Hypothalamus (tissue), 51 donors: ENCODE measurements at regions not wholly inside any gene's neighbourhood (a gene's known extent, or its start where the extent isn't known, plus 50 kb on each side); places are given as distances from the start of the nearest gene placed in this dataset.
"Not testable (repeated sequence)": the region's sequence is repeated elsewhere in the genome, so short reads cannot be mapped to it uniquely, and the experiment has no call there.

Source experiments
- DNase-seq, 51 donors: peaks; one replicate each; lab custom pipeline; 2025; lab: John Stamatoyannopoulos, UW

DNA sequence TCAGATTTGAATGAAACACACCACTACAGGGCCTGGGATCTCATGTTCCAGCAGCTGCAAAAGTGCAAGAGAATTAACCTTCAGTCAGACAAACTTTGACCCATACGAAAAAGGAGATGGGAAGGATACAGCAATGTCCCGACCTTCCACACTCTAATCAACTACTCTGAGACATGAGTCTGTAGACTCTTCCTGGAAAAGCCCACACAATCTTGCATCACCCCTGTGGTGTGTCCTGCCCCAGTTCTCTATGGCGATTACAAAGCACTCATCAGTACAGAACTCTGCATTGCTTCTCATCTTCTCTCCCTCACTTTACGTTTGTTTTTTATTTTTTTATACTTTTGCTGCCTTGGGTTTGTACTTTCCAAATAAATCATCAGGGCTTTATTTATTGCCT, 241.0 kb upstream of the KIF2A start:
- no peak for DNase-seq

DNA sequence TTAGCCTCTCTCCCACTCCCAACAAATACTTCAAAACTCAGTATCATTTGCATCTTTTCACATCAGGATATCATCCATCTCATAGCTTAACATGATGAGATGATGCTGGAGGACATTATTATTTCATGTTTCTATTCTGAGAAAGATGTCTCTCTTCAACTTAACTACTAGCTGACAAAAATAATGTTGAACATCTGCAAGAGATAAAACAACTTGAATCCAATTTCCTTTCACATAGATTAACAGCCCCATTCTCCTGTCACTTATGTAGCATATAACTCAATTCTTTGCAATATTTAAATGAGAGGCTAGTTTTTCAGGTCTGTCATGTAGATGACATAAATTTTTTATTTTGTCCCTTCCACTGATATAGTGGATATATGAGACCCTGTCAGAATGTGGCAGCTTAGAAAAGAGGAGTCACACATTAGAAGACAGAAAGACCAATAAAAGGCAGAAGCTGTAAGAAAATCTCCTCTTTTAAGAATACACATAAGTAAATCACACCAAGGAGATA, 239.2 kb upstream of the KIF2A start:
- DNase-seq, result no peak

DNA sequence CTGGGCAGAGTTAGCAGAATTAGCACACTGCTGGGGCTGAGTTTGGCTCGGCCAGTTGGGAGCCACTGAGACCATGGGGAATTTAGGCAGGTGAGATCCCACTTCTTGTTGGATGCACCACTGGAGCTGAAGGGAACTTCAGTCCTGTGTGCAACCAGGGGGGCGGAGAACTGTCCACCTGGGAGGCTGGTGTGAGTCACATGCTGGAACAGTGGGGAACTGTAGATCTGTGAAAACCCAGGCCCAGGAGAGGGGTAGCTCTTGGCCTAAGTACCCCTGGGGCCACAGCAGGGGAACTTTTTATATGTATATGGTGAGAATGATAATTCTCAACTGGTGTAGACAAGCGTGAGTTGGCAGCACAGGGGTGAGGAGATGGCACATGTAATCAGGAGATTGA, 237.5 kb upstream of the KIF2A start:
- no peak for DNase-seq

DNA sequence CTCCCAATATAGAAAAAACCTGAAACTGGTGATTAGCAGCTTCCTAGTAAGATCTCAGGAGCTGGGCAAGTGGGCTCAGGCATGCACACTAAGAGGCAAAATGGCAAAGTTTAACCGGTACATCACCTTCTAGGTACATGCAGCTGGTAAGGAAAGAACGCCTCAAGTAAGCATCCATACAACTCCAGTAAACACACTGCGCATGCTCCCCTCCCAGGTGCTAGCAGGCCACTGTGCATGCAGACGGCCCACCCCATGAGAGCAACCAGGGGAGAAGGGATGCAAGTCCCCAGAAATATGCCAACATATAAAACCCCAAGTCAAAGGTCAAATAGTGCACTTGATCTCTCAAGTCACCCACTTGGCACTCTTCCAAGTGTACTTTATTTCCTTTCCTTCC, 228.6 kb upstream of the KIF2A start:
- no peak for DNase-seq

DNA sequence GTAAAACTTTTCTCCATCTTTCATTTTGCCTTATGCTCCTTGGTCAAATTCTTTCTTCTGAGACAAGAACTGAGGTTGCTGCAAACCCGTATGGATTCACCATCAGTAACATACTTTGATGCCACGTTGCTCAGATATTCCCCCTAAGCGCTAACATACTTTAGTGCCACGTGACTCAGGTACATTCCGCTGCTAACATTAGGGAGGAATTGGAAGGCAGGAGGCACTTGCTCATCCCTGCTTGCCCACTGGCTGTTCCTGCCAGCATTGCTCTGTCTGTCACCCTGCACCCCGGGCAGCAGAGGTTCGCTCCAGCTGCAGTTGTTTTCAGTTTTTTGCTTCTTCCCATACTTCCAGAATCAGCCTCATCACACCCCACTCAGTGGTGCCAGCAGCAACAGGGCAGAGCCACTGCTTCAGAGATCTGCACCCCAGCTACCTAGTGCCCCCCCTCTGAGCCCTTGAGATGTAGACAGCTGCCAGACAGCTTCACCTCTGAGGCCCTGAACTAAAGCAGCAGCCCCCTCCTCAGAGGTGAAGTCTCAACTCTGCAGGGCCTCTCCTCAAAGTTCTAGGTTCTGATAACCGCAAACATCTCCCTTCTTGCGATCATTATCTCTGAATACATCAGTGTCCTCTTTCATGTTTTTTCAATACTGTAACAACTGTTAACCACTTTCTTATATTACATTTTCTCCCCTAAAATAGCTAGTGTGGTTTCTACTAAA, 228.0 kb upstream of the KIF2A start:
- no peak for DNase-seq

DNA sequence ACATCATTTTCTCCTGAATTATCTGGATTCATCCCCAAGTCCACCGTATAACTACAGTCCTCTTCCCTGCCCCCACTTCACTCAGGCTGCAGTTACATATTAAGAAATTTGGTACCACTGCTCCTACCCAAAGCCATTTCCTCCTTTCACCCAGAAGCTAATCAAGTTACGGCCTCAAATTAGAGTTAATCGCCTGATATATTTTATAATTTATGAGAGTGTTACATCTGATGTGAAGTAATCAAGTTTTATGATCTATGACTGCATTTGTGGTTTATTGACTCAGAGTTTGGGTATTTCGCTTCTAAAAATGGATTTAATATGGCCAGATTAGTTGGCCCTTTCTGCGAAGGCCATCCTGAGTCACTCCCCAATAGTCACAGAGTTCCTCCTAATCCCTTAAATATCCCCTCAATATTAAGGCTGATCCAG, 223.6 kb upstream of the KIF2A start:
- no peak for DNase-seq

DNA sequence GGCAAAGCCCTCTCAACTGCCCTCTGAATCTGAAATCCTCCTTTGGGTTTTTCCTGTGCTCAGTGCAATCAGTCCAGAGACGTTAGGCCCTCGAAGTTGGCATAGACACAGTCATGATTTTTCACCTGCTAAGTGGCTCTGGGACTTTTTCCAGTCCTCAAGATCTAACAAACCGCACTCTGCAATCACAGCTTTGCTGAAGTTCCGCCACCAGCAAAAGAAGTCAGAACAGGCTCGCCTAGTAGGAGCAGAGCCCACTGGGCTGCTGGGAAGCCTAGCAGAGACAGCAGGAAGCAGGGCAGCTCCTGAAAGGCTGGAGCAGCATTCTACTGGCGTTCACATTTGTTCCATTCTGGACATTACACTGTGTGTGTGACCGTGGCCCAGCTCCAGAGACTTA, 222.8 kb upstream of the KIF2A start:
- peak in 2 of 51 donors; percentile 0 to 1 for DNase-seq

DNA sequence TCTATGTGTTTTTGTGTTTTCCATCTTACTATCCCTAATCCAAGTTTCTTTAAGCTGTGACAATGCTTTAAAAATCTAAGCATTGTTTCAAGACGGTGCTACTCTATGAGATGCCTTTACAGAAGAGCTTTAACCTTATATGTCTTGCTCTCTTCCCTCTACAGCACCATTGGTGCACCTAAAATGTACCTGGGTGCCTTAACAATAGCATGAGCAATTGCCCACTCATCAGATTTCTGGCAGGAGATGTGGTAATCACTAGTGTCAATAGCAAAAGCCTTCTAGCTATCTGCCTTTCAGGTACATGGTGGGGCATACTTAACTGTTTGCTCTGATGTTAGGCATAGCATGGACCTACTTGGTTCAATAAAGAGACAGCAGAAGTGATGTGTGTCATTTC, 222.3 kb upstream of the KIF2A start:
- DNase-seq, result no peak

DNA sequence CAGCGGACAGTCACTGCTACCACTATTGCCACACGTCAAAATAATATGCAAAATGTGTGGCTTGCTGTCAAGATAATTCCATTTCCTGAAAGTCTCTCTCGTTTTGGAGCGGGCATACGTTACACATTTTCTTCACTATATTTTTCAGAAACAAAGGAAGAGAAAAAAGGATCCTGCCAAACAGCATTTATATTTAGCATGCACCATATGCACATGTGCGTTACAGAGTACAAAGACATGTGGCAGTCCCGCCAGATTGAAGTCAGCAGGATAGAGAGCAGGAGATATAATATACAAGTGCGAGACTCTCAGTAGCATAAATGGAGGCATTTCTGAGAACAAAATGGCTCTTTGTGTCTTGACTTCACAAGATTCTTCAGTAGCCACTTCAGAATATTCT, 221.6 kb upstream of the KIF2A start:
- no peak for DNase-seq

DNA sequence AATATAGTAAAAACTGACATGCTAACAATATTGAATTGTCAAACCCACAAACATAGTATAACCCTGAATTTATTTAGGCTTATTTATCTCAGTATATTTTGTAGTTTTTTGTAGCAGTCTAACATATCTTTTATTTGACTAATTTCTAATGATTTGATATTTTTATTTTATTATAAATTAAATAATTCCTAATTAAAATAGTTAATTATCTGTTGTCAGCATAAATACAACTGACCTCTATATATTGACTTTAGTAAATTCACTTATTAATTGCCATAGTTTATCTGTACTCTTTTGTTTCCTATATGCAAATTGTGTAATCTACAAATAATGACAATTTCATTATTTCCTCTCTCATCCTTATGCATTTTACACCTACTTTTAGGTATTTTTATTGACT, 215.1 kb upstream of the KIF2A start:
- DNase-seq, result no peak

DNA sequence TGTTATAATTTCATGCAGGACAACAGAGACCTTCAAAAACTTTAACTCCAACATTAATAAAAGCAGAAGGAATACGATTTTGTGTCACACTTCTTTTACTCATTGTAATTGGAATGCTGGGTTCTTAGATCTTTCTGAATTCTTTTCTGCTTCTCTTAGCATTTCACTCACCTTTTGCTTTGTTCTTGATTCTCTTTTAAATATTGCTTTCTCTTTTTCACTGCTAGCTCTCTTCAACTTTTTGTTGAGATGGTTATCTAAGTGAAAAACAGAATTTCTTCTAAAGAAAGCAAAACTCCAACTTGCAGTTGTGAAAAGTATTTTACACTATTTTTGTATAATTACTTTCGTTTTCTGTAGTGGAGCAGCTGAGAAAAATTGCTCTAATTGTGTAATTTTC, 212.6 kb upstream of the KIF2A start:
- DNase-seq, result no peak

DNA sequence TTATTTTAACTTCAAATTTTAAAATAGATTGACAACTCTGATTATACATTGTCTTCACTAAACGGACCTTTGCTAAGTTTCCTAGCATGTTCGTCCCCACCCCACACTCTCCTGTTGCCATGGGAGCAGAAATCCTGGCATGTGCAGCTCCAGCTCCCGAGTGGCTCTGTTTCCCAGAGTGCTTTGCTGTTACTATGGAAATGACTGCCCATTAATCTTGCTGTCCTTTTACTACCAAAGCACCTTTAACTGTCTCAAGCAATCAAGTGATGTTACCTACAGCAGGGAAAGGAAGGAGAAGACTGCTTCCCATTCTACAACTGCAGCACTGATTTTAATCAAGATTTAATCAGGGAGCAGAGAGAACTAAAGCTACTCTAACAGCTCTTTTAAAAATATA, 212.0 kb upstream of the KIF2A start:
- DNase-seq, result peak in 38 of 51 donors; percentile 1 to 63 (median 22)

DNA sequence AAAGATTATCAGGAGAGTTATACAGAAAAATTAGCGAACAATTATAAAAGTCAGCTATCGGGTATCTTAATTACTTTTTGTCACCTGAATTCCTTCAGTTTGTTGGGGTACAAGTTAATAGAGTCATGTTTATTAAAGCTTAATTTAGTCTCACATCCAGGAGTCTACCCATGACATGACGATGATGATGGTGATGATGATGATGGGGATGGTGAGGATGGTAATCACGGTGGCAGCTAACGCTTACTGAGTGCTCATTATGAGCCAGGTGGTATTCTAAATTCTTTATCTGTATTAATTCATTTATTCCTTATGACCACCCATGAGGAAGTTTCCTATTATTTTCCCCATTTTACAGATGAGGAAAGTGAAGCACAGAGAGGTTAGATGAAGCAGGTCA, 208.6 kb upstream of the KIF2A start:
- DNase-seq, result no peak

DNA sequence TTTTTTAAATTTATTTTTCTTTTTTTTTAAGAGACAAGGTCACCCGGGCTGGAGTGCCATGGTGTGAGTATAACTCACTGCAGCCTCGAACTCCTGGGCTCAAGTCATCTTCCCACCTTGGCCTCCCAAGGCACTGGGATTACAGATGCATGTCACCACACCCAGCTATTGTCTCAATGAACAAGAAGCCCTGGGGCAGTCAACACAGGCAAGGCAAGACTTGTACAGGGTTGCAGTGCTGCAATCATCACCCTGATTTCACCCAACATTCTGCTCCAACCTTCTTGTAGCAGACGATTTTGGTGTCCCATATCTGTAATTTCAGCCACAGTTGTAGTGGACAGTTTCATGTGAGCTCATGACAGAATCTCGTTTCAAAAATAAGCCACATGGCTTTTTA, 205.8 kb upstream of the KIF2A start:
- no peak for DNase-seq

DNA sequence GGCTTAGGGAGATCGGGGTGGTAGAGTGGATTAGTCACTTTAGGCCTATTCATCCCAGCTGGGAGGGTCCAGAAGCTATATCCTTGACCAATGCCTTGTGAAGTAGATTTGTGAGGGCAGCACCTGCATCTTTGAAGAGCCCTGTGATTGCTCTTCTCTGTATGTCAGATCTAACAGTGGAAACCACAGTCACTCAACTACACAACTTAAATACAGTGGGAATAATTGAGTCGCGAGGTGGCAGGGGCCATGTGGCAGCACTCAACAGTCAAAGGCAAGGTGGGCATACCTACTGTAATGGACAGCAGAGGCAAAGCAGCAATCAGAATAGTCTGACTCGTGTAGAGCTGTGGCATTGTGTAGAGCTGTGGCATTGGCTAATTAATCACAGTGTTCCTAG, 202.1 kb upstream of the KIF2A start:
- not testable (repeated sequence) for DNase-seq

DNA sequence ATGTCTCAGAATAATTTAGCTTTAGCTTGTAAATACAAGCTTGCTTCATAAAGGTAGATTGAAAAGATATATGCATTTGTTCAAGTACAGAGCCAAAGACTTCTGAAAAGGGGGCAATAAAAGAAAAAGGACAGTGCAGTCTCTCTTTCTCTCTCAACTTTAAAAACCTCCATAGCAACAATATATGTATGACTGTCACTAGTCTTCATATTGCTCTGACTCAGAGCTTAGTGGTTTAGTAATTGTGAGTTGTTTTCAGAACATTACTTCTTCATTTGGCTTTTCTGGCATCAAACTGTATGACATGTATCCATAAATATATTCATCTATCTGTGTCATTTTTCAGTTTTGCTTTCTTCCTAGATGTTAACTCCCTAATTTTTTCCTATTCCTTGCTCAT, 194.6 kb upstream of the KIF2A start:
- DNase-seq, result no peak

DNA sequence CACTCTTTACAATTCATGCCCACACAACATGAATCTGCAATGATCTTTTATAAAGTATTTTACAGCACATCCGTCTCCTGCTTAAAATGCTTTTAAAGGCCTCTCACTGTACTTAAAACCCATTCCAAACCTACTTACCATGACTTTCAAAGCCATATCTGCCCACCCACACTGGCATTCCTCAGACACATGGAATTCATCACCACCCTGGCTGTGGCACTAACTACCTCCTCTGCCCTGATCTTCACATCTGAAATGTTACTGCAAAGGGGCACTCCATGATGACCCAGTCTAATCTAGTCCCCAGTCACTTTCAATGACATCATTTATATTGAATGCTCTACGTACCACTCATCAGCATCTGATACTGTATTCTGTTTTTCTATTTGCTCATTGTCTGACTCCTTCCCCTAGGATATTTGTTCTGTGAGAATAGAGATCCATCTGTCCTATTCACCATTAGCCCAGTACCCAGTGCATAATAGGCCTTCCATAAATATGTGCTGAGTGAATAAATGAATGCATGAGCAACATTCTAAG, 193.2 kb upstream of the KIF2A start:
- DNase-seq, result no peak

DNA sequence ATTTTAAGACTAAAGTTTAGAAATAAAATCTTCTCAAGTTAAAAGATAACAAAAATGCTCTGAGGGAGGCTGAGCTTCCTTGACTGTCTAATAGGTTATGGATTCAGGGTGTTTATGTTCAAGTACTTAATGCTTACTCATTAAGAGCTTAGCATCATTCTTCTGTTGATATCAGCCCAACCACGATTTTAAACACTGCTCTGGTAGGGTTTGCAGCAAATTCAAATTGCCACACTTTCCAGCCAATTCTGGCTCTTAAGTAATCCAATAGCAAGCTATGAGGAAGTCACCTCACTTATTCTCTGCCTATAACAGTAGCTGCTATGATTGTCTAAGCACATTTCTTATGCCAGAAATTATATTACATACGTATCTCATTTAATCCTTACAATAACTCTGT, 191.0 kb upstream of the KIF2A start:
- DNase-seq, result no peak

DNA sequence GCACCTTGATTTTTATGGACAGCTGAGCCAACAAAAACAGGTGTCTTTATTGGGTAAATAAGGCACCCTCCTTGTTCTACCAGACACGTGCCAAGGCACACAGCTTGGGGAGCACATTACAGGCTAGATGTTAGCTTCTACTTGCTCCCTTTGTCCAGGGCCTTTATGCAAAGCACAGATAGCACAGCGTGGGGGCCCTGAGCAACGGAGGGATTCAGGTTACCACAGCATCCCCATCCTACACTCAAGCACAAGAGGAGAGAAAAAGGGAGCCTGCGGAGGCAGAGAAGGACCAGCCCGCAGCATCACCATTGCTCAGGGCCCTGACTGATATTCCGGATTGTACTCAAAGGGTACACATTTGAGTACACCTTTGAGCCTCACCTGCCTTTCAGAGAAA, 181.7 kb upstream of the KIF2A start:
- no peak for DNase-seq

DNA sequence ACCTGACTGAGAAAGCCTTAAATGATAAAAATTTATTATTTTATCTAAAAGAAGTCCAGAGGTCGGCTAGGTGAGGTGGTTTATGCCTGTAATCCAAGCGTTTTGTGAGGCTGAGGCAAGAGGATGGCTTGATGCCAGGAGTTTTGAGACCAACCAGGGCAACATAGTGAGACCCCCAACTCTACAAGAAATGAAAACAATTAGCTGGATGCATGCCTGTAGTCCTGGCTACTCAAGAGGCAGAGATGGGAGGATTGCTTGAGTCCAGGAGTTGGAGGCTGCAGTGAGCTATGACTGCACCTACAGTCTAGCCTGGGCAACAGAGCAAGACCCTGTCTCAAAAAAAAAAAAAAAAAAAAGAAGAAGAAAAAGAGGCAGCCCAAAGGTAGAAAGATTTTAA, 179.9 kb upstream of the KIF2A start:
- no peak for DNase-seq

DNA sequence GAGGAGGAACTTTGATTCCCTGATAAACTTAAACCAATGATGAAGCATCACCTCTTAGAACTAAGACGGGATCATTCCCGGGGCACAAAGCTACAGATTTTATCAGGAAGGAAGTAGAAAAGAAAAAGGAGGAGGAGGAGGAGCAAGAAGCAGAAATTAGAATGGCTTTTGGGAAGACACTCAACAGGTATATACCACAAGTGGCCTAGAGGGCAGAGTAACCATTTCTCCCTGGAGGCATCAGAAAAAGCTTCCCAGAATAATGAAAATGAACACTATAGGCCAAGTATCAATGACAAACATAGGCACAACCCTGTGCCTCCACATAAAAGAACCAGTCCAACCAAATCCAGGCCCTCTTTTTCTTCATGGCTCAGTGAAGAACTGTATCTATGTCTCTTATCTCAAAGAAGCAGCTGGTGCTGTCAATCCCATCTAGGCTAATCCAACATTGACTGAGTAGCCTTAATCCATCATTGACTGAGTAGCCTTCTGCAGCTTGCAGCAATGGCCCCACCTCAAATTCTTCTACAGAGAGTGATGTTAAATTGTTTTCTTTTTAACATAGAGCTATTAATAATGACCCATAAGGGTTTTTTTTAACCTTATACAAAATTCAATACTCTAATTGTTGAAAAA, 178.8 kb upstream of the KIF2A start:
- no peak for DNase-seq

DNA sequence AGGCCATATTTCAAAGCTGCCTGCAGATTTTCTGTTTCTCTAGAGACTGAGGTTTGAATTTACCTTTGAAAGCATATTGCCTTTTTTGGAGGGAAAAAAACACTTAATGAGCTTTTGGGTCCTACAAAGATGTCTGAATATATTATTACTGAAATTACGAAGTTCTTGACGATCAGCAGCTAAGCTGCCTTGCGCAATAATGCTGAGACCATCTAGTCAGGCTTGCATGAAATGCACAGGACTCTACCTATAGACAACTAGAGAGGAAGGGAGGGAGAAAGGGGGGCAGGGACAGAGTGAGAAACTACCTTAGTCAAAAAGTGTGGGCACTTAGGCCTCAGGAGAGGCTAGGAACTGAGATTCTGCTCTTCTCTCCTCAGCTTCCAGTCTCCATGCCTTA, 175.9 kb upstream of the KIF2A start:
- no peak for DNase-seq
